ENCODE measurements at regions not wholly inside any gene's neighbourhood (a gene's known extent, or its start where the extent isn't known, plus 50 kb on each side); places are given as distances from the start of the nearest gene placed in this dataset.

- no peak overlapping the region for H3K27ac ChIP-seq
- no peak for TF ChIP-seq CTCF (IDR thresholded peaks at IDR 0.05)
- no peak for TF ChIP-seq ZFX (IDR thresholded peaks at IDR 0.05; ENCODE audit: borderline replicate concordance)
These were observed 186.6 kb upstream of the BDNF start for GRCh38 chr11:27886857-27887256.

GRCh38 chr11:27882066-27882697 is 181.9 kb upstream of the BDNF start:
- H3K27ac ChIP-seq = no peak overlapping the region
- no peak for TF ChIP-seq CTCF (IDR thresholded peaks at IDR 0.05)
- TF ChIP-seq ZFX (IDR thresholded peaks at IDR 0.05; ENCODE audit: borderline replicate concordance) = no peak

GRCh38 chr11:27875831-27876775 is 175.8 kb upstream of the BDNF start:
- TF ChIP-seq CTCF (IDR thresholded peaks at IDR 0.05) = no peak
- no peak for TF ChIP-seq ZFX (IDR thresholded peaks at IDR 0.05; ENCODE audit: borderline replicate concordance)
- no peak overlapping the region for H3K27ac ChIP-seq

GRCh38 chr11:27874998-27875830 is 175.0 kb upstream of the BDNF start:
- no peak overlapping the region for H3K27ac ChIP-seq
- no peak for TF ChIP-seq ZFX (IDR thresholded peaks at IDR 0.05; ENCODE audit: borderline replicate concordance)
- no peak for TF ChIP-seq CTCF (IDR thresholded peaks at IDR 0.05)

- no peak overlapping the region for H3K27ac ChIP-seq
- TF ChIP-seq CTCF (IDR thresholded peaks at IDR 0.05) (no peak), ZFX (IDR thresholded peaks at IDR 0.05; ENCODE audit: borderline replicate concordance) (no peak)
These were observed 173.4 kb upstream of the BDNF start for GRCh38 chr11:27873664-27874063.

- TF ChIP-seq ZFX (IDR thresholded peaks at IDR 0.05; ENCODE audit: borderline replicate concordance) (no peak), CTCF (IDR thresholded peaks at IDR 0.05) (no peak)
- H3K27ac ChIP-seq = no peak overlapping the region
These were observed 170.8 kb upstream of the BDNF start for GRCh38 chr11:27871056-27871455.
